Muscle of back (tissue), 3 donors: ENCODE measurements at regions not wholly inside any gene's neighbourhood (a gene's known extent, or its start where the extent isn't known, plus 50 kb on each side); places are given as distances from the start of the nearest gene placed in this dataset.
A peak's percentile ranks its signal among the peaks of the same experiment; 100 is the strongest.
"Not testable (repeated sequence)": the region's sequence is repeated elsewhere in the genome, so short reads cannot be mapped to it uniquely, and the experiment has no call there.

Experiments
- DNase-seq, 3 donors: peaks; one replicate each; pipeline versions ENCODE4 v3.0.0 to v3.0.0-alpha.2; 2013

DNA sequence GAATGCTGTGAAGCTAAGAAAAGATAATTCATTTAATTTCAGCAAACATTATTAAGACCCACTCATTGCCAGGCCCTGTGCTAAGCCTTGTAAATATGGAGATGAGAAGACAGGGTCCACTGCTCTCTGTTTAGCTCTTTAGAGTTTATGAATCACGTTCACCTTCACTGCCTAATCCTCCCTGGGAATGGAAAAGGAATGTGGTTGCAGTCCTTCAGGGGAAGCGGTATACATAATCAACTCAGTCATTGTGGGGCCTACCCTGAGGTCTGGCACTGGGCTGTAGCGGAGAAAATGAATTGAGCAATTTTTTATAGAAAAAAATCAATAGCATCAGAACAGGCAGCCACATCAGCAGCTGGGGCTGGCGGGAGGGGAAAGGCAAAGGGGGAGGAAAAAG is 412.1 kb upstream of the NFIA start:
- peak in 1 of 3 donors; percentile 10 for DNase-seq

DNA sequence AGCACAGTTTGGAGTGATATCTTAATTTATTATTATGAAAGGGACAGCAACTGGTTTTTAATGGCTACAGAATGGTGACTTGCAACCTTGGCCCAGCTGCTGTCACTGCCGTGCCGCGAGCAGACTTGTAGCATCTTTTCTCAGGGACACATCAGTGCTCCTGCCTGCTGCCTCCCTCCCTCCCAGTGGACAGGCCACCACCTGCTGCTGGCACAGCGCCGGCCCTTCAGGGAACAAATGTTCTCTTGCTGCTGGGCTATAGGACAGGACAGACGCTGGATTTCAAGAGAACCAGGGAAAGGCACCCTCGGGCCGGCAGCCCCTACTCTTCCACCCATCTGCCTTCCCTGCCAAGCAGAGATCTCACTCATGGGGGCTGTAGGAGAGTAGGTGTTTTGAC is 413.8 kb upstream of the NFIA start:
- DNase-seq, result peak; percentile 16 to 35 (median 17)

GRCh38 chr1:60665311-60665710 is 417.1 kb upstream of the NFIA start:
- DNase-seq, result no peak

- DNase-seq, result peak in 2 of 3 donors; percentile 14 to 34
Observed at GRCh38 chr1:60664086-60664625, 418.2 kb upstream of the NFIA start.

GRCh38 chr1:60662486-60663044 is 419.8 kb upstream of the NFIA start:
- DNase-seq, result no peak

DNA sequence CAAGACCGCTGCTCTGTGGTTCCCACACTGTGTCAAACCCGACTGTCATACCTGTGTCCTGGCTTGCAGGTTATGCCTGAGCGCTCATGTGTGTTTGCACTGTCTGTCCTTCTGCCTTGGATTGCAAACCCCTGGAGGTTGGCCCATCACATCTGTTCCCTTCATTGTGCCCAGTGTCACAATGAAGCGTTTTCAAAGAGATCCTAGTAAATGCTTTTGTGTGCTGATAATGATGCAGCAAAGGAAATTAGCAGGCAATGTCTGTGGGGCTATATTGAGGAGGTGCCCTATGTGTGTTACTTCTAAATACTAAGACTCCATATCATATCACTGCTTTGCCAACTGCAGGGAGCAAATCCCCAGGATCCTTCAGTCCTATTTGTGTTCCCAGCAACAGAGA is 424.4 kb upstream of the NFIA start:
- no peak for DNase-seq

DNA sequence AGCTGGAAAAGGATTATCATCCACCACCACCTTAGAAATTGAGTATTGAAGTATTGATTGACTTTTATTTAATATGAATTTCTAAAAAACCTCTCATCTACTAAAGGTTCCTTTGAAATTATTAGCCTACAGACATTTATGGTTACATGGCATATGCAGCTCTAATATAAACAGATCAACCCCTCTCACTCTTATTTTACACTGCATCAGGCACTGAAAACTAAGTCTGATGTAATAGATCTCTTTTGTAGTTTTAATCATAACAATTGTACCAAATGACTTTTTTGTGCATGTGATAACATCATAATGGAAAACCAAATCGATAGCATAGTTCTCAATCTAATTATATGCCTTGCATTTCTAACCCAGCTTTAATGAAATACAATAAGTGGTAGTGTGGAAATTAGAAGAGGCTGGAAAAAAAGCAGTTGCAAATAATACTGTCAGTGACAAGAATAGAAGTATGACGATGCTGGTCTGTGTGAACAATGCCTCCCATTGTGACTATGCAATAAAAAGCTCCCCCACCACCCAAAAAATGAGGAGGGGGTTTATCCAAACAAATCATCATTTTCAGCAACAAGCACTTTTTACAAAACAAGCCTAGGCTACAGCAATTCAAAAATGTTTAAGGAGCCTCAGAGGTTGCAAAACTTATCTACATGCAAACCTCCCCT is 426.5 kb upstream of the NFIA start:
- no peak for DNase-seq

DNA sequence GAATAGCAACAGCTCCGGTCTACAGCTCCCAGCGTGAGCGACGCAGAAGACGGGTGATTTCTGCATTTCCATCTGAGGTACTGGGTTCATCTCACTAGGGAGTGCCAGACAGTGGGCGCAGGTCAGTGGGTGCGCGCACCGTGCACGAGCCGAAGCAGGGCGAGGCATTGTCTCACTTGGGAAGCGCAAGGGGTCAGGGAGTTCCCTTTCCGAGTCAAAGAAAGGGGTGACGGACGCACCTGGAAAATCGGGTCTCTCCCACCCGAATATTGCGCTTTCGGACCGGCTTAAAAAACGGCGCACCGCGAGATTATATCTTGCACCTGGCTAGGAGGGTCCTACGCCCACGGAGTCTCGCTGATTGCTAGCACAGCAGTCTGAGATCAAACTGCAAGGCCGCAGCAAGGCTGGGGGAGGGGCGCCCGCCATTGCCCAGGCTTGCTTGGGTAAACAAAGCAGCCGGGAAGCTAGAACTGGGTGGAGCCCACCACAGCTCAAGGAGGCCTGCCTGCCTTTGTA is 442.3 kb upstream of the NFIA start:
- not testable (repeated sequence) for DNase-seq

DNA sequence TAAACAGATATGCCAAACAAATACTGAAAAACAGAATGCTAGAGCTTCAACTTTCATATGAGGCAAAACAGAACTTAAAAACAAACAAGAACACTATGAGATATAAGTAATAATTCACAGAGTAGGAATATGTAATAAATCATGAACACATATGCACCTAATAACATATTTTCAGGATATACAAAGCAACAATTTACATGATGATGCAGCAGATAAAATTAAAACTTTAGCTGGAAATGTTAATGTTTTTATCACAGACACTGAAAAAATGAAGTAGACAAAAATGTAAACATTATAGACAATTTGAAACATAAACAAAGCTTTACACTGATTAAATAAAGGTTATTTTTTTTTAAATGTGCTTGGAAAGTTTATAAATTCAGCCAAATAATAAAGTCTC is 443.1 kb upstream of the NFIA start:
- no peak for DNase-seq

DNA sequence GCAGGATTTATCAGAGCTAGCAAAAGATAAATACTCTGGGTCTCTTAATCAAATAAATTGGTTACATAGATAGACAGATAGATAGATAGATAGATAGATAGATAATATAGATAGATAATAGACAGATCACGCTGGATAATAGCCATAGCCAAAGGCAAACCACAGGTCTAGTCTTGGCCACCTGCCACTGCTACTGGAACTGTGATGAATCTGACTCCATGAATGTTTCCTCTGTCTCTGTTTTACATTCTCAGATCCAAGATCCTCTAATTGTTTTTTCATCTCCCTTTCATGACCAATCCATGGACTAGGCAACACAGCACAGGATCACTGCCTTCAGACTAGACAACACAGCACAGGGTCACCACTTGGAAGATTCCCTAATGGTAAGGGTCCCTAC is 444.7 kb upstream of the NFIA start:
- DNase-seq, result no peak

DNA sequence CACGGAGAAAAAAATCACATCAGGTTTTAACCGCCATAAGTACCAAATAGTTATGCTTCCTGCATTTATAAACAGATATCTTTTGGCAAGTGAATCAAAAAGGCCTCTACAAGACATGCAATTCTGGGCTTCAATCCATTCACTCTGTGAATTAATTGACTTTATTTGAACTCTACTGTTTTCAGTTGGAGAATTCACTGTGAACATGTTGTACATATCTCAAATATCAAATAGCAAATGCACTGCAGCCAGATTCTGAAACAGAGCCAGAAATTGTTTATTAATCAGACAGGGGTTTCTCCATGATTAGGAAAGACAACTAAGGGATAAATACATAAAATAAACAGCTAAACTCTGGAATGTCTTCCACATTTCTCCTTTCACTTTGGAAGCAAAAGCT is 445.4 kb upstream of the NFIA start:
- DNase-seq, result peak in 1 of 3 donors; percentile 25

- no peak for DNase-seq
Observed at GRCh38 chr1:60634106-60634505, 448.3 kb upstream of the NFIA start.

DNA sequence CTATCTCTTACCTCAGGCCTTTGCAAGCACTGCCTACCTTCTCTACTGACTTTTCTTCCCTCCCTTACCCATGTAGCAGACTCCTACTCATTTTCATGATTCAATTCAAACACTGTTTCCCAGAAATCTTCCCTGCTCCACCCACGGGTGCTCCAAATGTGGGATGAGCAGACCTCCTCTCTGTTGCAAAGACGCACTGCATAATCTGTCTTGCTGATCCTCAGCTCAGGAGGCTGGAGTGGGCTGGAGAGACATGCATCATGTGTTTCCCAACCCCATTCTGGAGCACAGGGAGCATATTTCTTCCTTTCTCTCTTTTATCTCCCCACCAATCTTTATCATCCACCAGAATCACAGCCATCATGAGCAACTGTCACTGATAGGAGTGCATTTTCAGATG is 459.9 kb upstream of the NFIA start:
- no peak for DNase-seq

- peak in 1 of 3 donors; percentile 65 for DNase-seq
Observed at GRCh38 chr1:60621368-60621851, 461.0 kb upstream of the NFIA start.

DNA sequence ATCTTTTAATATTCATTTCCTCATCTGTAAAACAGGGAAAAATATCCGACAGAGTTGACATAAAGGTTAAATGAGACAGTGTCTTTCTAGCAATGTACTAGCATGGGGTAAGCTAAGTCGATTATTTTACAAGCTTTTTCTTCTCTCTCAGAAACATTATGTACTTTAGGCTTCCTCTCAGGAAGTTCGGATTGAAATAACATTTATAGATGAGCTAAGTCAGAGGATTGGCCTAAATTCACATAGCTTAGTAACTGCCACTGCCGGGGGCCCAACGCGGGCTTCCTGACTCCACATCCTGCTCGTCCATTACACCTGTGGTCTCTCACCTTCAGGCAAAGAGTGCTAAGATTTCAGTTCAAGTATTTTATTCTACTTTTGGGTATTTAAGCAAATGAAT is 462.3 kb upstream of the NFIA start:
- DNase-seq, result peak in 1 of 3 donors; percentile 60

GRCh38 chr1:60619581-60619980 is 462.8 kb upstream of the NFIA start:
- peak in 2 of 3 donors; percentile 51 to 67 for DNase-seq

GRCh38 chr1:60615666-60616065 is 466.7 kb upstream of the NFIA start:
- DNase-seq, result peak in 1 of 3 donors; percentile 23

DNA sequence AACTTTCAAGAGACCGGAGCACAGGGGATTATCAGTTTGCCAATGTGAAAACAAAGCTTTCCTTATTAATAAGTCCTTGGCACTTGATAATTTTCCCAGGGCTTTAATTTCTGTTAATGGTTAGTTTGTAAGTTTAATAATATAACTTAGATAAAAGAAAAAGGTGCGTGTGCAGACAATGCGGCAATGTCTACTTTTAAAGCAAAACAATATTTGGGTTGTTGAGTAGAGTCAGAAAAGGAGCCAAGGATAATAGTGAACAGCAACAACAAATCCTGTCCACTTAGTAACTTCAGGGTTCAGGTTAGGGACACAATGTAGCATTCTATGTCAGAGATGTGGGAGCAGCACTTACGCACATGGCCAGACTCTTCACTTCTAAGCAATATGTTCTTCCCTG is 469.6 kb upstream of the NFIA start:
- no peak for DNase-seq

DNA sequence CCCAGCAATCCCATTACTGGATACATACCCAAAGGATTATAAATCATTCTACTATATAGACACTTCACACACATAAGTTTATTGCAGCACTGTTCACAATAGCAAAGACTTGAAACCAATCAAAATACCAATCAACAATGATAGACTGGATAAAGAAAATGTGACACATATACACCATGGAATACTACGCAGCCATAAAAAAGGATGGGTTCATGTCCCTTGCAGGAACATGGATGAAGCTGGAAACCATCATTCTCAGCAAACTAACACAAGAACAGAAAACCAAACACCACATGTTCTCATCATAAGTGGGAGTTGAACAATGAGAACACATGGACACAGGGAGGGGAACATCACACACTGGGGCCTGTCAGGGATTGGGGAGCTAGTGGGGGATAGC is 475.4 kb upstream of the NFIA start:
- DNase-seq, result not testable (repeated sequence)

- DNase-seq, result no peak
Observed at GRCh38 chr1:60600532-60600931, 481.8 kb upstream of the NFIA start.

GRCh38 chr1:60599574-60599973 is 482.8 kb upstream of the NFIA start:
- peak in 2 of 3 donors; percentile 40 to 65 for DNase-seq

DNA sequence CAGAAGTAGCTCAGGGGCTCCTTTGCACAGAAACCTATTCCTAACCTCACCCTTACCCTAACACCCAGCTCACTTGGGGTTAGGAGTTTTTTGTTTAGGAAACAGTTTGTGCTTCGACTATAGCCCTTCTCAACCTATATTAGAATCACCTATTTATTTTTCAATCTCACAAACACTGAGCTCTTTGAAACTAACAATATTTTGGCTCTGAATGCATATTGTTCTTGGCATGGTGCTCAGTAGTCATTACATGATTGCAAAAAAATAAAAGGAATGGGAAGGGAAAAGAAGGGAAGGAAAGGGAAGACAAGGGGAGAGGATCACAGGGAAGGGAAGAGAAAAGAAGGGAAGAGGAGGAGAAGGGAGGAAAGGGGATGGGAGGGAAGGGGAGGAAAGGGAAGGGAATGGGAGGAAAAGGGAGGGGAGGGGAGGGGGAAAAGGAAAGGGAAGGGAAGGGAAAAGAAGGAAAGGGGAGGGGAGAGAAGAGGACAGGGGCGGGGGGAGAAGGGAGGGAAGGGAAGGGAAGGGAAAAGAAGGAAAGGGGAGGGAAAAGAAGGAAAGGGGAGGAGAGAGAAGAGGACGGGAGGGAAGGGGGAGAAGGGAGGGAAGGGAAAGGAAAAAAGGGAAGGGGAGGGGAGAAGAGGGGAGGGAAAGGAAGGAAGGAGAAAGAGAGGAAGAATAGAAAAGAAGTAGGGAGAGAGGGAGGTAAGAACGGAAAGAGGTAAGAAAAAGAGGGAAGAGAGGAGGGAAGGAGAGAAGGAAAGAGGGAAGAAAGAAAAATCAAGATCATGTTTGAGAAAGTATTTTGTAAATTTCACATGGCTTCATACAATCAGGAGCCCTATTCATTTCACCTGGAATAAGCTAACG is 484.1 kb upstream of the NFIA start:
- peak in 1 of 3 donors; percentile 63 for DNase-seq
